ENCODE measurements at regions not wholly inside any gene's neighbourhood (a gene's known extent, or its start where the extent isn't known, plus 50 kb on each side); places are given as distances from the start of the nearest gene placed in this dataset.
A peak's percentile ranks its signal among the peaks of the same experiment; 100 is the strongest.

GRCh38 chr21:35102488-35103371 lies 53.6 kb upstream of the RUNX1 start:
- H3K79me1 ChIP-seq (ENCODE audit: insufficient read depth, low read depth, low read length, poor library complexity, severe bottlenecking): no peaks in the 10 kb centered on the region
- H2BK12ac ChIP-seq (ENCODE audit: insufficient read length, low read depth, low read length): no peak overlapping the region
- no peaks in the 10 kb centered on the region for H3K4me1 Mint-ChIP-seq
- no peak overlapping the region for H3K4ac ChIP-seq (ENCODE audit: low read depth, low read length)
- H3K4me1 ChIP-seq (ENCODE audit: insufficient read depth, low read length): no peaks in the 10 kb centered on the region
- H3K23me2 ChIP-seq (ENCODE audit: insufficient read length, low read depth, low read length, poor library complexity, severe bottlenecking): no peaks in the 10 kb centered on the region
- no peaks in the 10 kb centered on the region for H3K36me3 Mint-ChIP-seq (ENCODE audit: insufficient read depth in 1 of 3, low read depth in 3 of 3)
- no peak overlapping the region for H4K8ac ChIP-seq (replicated peaks; ENCODE audit: insufficient read length, low read depth, low read length)
- no peak overlapping the region for H3K23ac ChIP-seq (ENCODE audit: insufficient read length, low read depth, low read length)
- no peaks in the 10 kb centered on the region for H3K27me3 Mint-ChIP-seq (ENCODE audit: low read depth)
- no peak overlapping the region for H3K56ac ChIP-seq (ENCODE audit: insufficient read length, low read depth, low read length)
- H3K9me3 Mint-ChIP-seq: no peaks in the 10 kb centered on the region
- no peak overlapping the region for H2BK5ac ChIP-seq (ENCODE audit: insufficient read length, low read length)
- H3T11ph ChIP-seq (ENCODE audit: low read length): no peak overlapping the region
- H2AFZ ChIP-seq (ENCODE audit: low read length): no peak overlapping the region
- no peak overlapping the region for H2BK15ac ChIP-seq (ENCODE audit: low read depth, low read length)
- no peak overlapping the region for H4K5ac ChIP-seq (ENCODE audit: insufficient read length, low read depth, low read length)
- H2AK5ac ChIP-seq (ENCODE audit: insufficient read length, low read length): no peak overlapping the region
- no CpG with 5 or more reads among the region's 8 CpGs for WGBS (ENCODE audit: extremely low coverage, insufficient read length, low lambda C conversion rate)
- H3K9me3 ChIP-seq (ENCODE audit: control insufficient read depth, low read depth, low read length): no peaks in the 10 kb centered on the region
- no peaks in the 10 kb centered on the region for H3K79me2 ChIP-seq (ENCODE audit: insufficient read depth, low read length)
- H3K4me3 Mint-ChIP-seq: no peak overlapping the region
- peak overlapping the region; percentile 23 for H3K9ac ChIP-seq (ENCODE audit: extremely low read depth, insufficient read length, low read length)
- H3K18ac ChIP-seq (ENCODE audit: insufficient read length, low read depth, low read length): no peak overlapping the region
- no peak overlapping the region for H3K4me2 ChIP-seq (ENCODE audit: insufficient read depth, insufficient read length, low read length)
- H4K20me1 ChIP-seq (ENCODE audit: control insufficient read depth, insufficient read depth, insufficient read length): no peaks in the 10 kb centered on the region
- TF ChIP-seq CTCF (conservative IDR thresholded peaks at IDR 0.05): no peak
- H2BK20ac ChIP-seq (ENCODE audit: low read depth, low read length, poor library complexity, severe bottlenecking): no peak overlapping the region
- no peak overlapping the region for H3K27ac ChIP-seq (ENCODE audit: insufficient read length, low read depth, low read length)
- H3K14ac ChIP-seq (ENCODE audit: insufficient read depth, low read length): no peak overlapping the region
- H3K27ac Mint-ChIP-seq: no peak overlapping the region
- no peak overlapping the region for H2BK120ac ChIP-seq (ENCODE audit: low read depth, low read length, poor library complexity, severe bottlenecking)
- H3K27me3 ChIP-seq (ENCODE audit: insufficient read depth, low read length): no peaks in the 10 kb centered on the region
- DNase-seq: no peak
- no peak overlapping the region for H4K91ac ChIP-seq (ENCODE audit: insufficient read length, low read depth, low read length)

All from H9 (cell line).